ENCODE measurements at regions not wholly inside any gene's neighbourhood (a gene's known extent, or its start where the extent isn't known, plus 50 kb on each side); places are given as distances from the start of the nearest gene placed in this dataset.
"Not testable (repeated sequence)": the region's sequence is repeated elsewhere in the genome, so short reads cannot be mapped to it uniquely, and the experiment has no call there.

- H3K4me3 ChIP-seq (ENCODE audit: low read depth in 2 of 2, low read length in 2 of 2): no peak overlapping the region
- no TSS peak for BruUV-seq (replicated peaks)
- no peaks in the 10 kb centered on the region for H3K27me3 ChIP-seq (ENCODE audit: control insufficient read depth, insufficient read depth, low read length)
- no peaks in the 10 kb centered on the region for H3K36me3 ChIP-seq (ENCODE audit: control insufficient read depth, insufficient read depth, low read length)
- peak; percentile 73 for ATAC-seq
- no peak for DNase-seq (ENCODE audit: low read depth, low spot score)
- H3K27ac ChIP-seq (ENCODE audit: low read length): peak overlapping the region; percentile 57
- H3K9me3 ChIP-seq (ENCODE audit: control insufficient read depth, insufficient read depth, low read depth, low read length): 0 out of 2 replicates have a peak, but pooled peaks cover 4% of the 10 kb centered on the region
- intact Hi-C loops (cut with micrococcal nuclease; ENCODE audit: unreplicated experiment) (no loop called here), in situ Hi-C loops (cut with HindIII; ENCODE audit: low pct_unique_long_range_greater_than_20kb, low sequenced_read_pairs) (no loop called here)
- no peak for TF ChIP-seq SIN3A (IDR thresholded peaks at IDR 0.05; ENCODE audit: borderline replicate concordance, insufficient read depth, low read depth, low read length)
- no peak for TF ChIP-seq TCF7L2 (IDR thresholded peaks at IDR 0.05; ENCODE audit: low read depth, low read length)
- no peak for TF ChIP-seq REST (IDR thresholded peaks at IDR 0.05; ENCODE audit: insufficient read depth in 1 of 2, low read depth in 2 of 2, low read length in 1 of 2)
- TF ChIP-seq POLR2AphosphoS5 (IDR thresholded peaks at IDR 0.05; ENCODE audit: low read depth, low read length): no peak
- TF ChIP-seq CTCF (IDR thresholded peaks at IDR 0.05): no peak
- ChIA-PET POLR2A (no interaction called here), CTCF (no interaction called here)
- peaks cover 11% of the 10 kb centered on the region for H3K4me1 ChIP-seq (ENCODE audit: control insufficient read depth, insufficient read depth, low read length)
These were observed 78.3 kb upstream of the NCOR2 start for GRCh38 chr12:124645530-124646244.

GRCh38 chr12:124643768-124644167 is 76.4 kb upstream of the NCOR2 start:
- H3K4me3 ChIP-seq (ENCODE audit: low read depth in 2 of 2, low read length in 2 of 2); DNase-seq (ENCODE audit: low read depth, low spot score); in situ Hi-C loops (cut with HindIII; ENCODE audit: low pct_unique_long_range_greater_than_20kb, low sequenced_read_pairs); ATAC-seq; intact Hi-C loops (cut with micrococcal nuclease; ENCODE audit: unreplicated experiment); BruUV-seq (replicated peaks); H3K27ac ChIP-seq (ENCODE audit: low read length); CTCF ChIA-PET; H3K36me3 ChIP-seq (ENCODE audit: control insufficient read depth, insufficient read depth, low read length); POLR2A ChIA-PET; H3K27me3 ChIP-seq (ENCODE audit: control insufficient read depth, insufficient read depth, low read length); H3K9me3 ChIP-seq (ENCODE audit: control insufficient read depth, insufficient read depth, low read depth, low read length): not testable (repeated sequence)
- H3K4me1 ChIP-seq (ENCODE audit: control insufficient read depth, insufficient read depth, low read length): peaks cover 11% of the 10 kb centered on the region

GRCh38 chr12:124642105-124642504 is 74.7 kb upstream of the NCOR2 start:
- intact Hi-C loops (cut with micrococcal nuclease; ENCODE audit: unreplicated experiment): no loop called here
- no peaks in the 10 kb centered on the region for H3K36me3 ChIP-seq (ENCODE audit: control insufficient read depth, insufficient read depth, low read length)
- DNase-seq (ENCODE audit: low read depth, low spot score) (no peak), ATAC-seq (no peak)
- in situ Hi-C loops (cut with HindIII; ENCODE audit: low pct_unique_long_range_greater_than_20kb, low sequenced_read_pairs): no loop called here
- peak overlapping the region; percentile 23; the same call in 1 of the 2 replicates for H3K27ac ChIP-seq (ENCODE audit: low read length)
- peaks cover 16% of the 10 kb centered on the region for H3K4me1 ChIP-seq (ENCODE audit: control insufficient read depth, insufficient read depth, low read length)
- CTCF ChIA-PET: no interaction called here
- H3K9me3 ChIP-seq (ENCODE audit: control insufficient read depth, insufficient read depth, low read depth, low read length): no peaks in the 10 kb centered on the region
- no peaks in the 10 kb centered on the region for H3K27me3 ChIP-seq (ENCODE audit: control insufficient read depth, insufficient read depth, low read length)
- TF ChIP-seq POLR2AphosphoS5 (IDR thresholded peaks at IDR 0.05; ENCODE audit: low read depth, low read length) (no peak), CTCF (IDR thresholded peaks at IDR 0.05) (no peak), SIN3A (IDR thresholded peaks at IDR 0.05; ENCODE audit: borderline replicate concordance, insufficient read depth, low read depth, low read length) (no peak)
- no TSS peak for BruUV-seq (replicated peaks)
- H3K4me3 ChIP-seq (ENCODE audit: low read depth in 2 of 2, low read length in 2 of 2): no peak overlapping the region
- POLR2A ChIA-PET: no interaction called here

Data from Panc1 (cell line).